ENCODE measurements at regions not wholly inside any gene's neighbourhood (a gene's known extent, or its start where the extent isn't known, plus 50 kb on each side); places are given as distances from the start of the nearest gene placed in this dataset.

DNA sequence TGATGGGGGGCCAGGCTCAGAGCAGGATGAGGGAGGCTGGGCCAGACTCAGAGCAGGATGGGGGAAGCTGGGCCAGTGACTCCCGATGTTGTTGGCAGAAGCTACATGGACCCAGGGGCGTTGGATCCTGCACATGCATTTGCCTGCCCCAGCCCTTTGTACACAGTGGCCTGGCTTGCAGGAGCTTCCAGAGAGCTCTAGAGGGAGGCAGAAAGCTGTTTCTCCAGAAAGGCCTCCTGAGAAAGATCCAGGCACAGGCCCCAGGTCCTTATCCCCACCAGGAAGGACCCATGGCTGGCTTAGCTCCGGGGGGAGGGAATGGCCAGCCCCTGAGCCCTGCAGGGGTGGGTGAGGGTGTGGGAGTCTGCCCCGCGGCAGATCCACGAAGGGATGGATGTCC is 106.6 kb upstream of the ACTRT2 start:
- ATAC-seq: no peak
- TF ChIP-seq, protein P1, sequence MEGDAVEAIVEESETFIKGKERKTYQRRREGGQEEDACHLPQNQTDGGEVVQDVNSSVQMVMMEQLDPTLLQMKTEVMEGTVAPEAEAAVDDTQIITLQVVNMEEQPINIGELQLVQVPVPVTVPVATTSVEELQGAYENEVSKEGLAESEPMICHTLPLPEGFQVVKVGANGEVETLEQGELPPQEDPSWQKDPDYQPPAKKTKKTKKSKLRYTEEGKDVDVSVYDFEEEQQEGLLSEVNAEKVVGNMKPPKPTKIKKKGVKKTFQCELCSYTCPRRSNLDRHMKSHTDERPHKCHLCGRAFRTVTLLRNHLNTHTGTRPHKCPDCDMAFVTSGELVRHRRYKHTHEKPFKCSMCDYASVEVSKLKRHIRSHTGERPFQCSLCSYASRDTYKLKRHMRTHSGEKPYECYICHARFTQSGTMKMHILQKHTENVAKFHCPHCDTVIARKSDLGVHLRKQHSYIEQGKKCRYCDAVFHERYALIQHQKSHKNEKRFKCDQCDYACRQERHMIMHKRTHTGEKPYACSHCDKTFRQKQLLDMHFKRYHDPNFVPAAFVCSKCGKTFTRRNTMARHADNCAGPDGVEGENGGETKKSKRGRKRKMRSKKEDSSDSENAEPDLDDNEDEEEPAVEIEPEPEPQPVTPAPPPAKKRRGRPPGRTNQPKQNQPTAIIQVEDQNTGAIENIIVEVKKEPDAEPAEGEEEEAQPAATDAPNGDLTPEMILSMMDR (IDR thresholded peaks at IDR 0.05): no peak
- intact Hi-C loops (cut with DNase I): no loop called here
- Histone ChIP-seq H3K27ac (no peak overlapping the region), H3K36me3 (no peaks in the 10 kb centered on the region), H3K27me3 (ENCODE audit: low read depth) (no peaks in the 10 kb centered on the region), H3K4me3 (no peak overlapping the region), H3K9me3 (no peaks in the 10 kb centered on the region), H3K4me1 (no peaks in the 10 kb centered on the region)
- DNase-seq: no peak

DNA sequence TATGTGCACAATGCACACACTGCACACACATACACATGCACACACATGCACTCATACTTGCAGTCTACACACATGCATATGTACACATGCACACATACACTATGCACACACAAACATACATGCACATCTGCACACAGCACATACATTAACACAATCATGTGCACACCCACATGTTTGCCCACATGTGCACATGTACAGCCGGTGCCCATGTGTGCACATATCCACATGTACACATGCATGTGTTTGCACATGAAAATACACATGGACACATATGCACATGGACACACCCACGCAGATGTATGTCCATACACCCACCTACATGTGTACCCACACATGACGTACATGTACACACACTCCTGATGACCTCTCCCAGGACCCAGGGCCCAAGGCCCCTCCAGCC is 105.1 kb upstream of the ACTRT2 start:
- DNase-seq: no peak
- Histone ChIP-seq H3K9me3 (no peaks in the 10 kb centered on the region), H3K27ac (no peak overlapping the region), H3K4me1 (no peaks in the 10 kb centered on the region), H3K4me3 (no peak overlapping the region), H3K27me3 (ENCODE audit: low read depth) (no peaks in the 10 kb centered on the region), H3K36me3 (no peaks in the 10 kb centered on the region)
- no peak for ATAC-seq
- intact Hi-C loops (cut with DNase I): no loop called here
- TF ChIP-seq, protein P1 (IDR thresholded peaks at IDR 0.05): no peak

DNA sequence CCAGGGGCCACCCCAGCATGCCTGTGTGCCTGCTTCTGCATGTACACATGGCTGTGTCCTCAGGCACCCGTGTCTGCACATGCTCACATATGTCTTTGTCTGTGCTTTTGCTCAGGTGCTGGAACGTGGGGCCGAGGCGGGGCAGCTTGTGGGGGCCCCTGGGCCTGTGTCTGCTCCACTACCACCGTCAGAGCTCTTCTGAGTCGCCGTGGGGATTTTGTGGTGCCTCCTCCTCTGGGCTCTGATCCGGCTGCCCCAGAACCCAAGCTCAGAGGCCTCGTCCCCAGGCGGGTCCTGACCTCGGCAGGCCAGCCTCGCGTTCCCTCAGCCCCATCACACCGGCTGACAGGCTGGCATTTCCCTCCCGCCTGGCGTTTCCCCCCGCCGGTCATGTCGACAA is 104.6 kb upstream of the ACTRT2 start:
- Histone ChIP-seq H3K27me3 (ENCODE audit: low read depth) (no peaks in the 10 kb centered on the region), H3K27ac (no peak overlapping the region), H3K36me3 (no peaks in the 10 kb centered on the region), H3K4me1 (no peaks in the 10 kb centered on the region), H3K9me3 (no peaks in the 10 kb centered on the region), H3K4me3 (no peak overlapping the region)
- TF ChIP-seq, protein P1 (IDR thresholded peaks at IDR 0.05): no peak
- DNase-seq (no peak), ATAC-seq (no peak)
- intact Hi-C loops (cut with DNase I): no loop called here

DNA sequence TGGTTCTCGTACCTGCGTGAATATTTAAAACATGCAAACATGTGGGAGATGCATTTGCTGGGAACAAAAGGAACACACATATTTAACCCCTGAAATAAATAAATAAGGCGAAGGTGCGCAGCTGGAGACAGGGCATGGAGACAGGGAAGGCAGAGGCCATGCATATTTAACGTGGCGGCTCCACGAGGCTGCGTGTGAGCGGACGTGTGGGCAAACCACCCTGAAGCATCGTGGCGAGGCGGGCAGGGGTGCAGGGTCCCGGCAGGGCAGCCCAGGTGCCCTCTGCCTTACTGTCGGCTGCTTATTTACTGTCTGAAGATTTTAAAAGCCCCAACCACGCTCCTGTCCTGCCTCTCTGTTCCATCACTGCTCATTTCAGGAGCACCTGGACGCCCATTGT is 104.0 kb upstream of the ACTRT2 start:
- H3K9me3 ChIP-seq: no peaks in the 10 kb centered on the region
- no peak for ATAC-seq
- TF ChIP-seq, protein P1 (IDR thresholded peaks at IDR 0.05): no peak
- H3K27ac ChIP-seq: no peak overlapping the region
- no peaks in the 10 kb centered on the region for H3K4me1 ChIP-seq
- no peaks in the 10 kb centered on the region for H3K27me3 ChIP-seq (ENCODE audit: low read depth)
- H3K36me3 ChIP-seq: no peaks in the 10 kb centered on the region
- no peak overlapping the region for H3K4me3 ChIP-seq
- DNase-seq: no peak
- intact Hi-C loops (cut with DNase I): no loop called here

DNA sequence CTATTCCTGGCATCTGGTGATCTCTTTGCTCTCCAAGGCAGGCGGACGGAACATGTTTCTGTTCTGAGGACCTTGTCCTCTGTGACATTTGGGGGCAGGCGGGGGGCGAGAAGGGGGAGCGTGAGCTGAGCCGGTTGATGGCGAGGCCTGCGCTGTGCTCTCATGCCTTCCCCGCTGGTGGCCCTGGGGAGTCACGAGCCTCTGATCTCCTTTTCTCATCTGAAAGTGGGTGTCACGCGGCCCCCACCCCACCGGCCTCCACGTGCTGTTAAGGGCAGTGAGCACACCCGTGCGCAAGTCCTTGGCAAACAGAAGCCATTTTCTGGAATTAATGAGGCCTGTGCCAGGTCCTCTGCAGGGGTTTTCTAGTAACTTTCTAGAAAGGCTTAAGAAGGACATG is 102.8 kb upstream of the ACTRT2 start:
- DNase-seq: no peak
- Histone ChIP-seq H3K27ac (no peak overlapping the region), H3K4me1 (no peaks in the 10 kb centered on the region), H3K36me3 (no peaks in the 10 kb centered on the region), H3K9me3 (no peaks in the 10 kb centered on the region), H3K27me3 (ENCODE audit: low read depth) (peaks cover 10% of the 10 kb centered on the region), H3K4me3 (no peak overlapping the region)
- intact Hi-C loops (cut with DNase I): no loop called here
- no peak for ATAC-seq
- TF ChIP-seq, protein P1 (IDR thresholded peaks at IDR 0.05): no peak

DNA sequence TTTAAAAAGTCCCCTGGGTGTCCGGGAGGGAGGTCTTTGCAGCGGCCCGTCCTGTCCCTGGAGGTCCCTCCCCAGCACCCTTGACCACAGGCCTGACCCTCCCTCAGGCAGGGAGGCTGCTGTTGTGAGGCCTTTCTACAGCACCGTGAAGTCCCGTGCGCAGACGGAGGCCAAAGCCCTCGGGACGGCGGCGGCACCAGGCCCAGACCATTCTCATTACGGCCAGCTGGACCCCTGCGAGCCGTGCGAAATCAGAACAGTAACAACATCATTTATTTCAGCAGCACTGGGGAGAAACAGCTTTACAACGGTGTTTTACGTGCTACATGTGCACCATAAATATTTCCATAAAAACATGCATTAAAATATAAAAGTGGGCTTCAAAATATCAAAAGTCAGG is 101.4 kb upstream of the ACTRT2 start:
- no peak for DNase-seq
- TF ChIP-seq, protein P1 (IDR thresholded peaks at IDR 0.05): no peak
- ATAC-seq: no peak

More for the DNA sequence above, 101.4 kb upstream of the ACTRT2 start:
- H3K4me1 ChIP-seq: no peaks in the 10 kb centered on the region
- peaks cover 12% of the 10 kb centered on the region for H3K27me3 ChIP-seq (ENCODE audit: low read depth)
- intact Hi-C loops (cut with DNase I): no loop called here
- H3K4me3 ChIP-seq: no peak overlapping the region
- H3K27ac ChIP-seq: no peak overlapping the region
- H3K36me3 ChIP-seq: no peaks in the 10 kb centered on the region
- no peaks in the 10 kb centered on the region for H3K9me3 ChIP-seq
